Dermis blood vessel endothelial cell (primary cell): ENCODE measurements at regions not wholly inside any gene's neighbourhood (a gene's known extent, or its start where the extent isn't known, plus 50 kb on each side); places are given as distances from the start of the nearest gene placed in this dataset.
"Not testable (repeated sequence)": the region's sequence is repeated elsewhere in the genome, so short reads cannot be mapped to it uniquely, and the experiment has no call there.

Experiments
- DNase-seq: peaks from one replicate; pipeline ENCODE4 v3.0.0; 2010

- DNase-seq: no peak
These were observed 53.5 kb downstream of the FSCB start for GRCh38 chr14:44453433-44454171.

DNA sequence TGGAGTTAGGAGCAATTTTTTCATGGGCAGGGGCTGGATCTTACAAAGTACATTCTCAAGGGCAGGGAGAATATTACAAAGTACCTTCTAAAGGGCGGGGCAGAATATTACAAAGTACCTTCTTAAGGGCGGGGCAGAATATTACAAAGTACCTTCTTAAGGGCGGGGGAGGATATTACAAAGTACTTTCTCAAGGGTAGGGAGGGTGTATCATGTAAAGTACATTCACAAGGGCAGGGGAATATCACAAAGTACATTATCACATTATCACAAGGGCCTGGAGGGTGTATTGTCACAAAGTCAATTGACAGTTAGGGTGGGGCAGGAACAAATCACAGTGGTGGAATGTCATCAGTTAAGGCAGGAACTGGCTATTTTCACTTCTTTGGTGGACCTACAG, 56.9 kb downstream of the FSCB start:
- DNase-seq: not testable (repeated sequence)

DNA sequence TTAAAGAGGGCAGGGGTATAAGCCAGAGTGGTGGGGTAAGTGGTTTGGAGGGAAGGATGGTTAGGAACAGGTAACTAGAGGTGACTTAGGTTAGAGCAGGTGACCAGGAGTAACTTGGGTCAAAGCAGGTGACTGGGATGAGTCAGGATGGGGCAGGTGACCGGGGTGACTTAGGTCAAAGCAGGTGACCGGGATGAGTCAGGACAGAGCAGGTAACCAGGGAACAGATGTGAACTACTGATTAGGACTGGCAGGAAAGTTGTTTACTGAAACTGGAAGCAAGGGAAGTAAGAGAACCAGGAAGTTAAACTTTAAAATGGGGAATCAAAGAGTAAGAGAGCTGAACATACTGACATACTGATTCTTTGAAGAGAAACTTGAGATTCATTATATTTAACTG, 57.4 kb downstream of the FSCB start:
- DNase-seq: no peak

- DNase-seq: no peak
These were observed 58.1 kb downstream of the FSCB start for GRCh38 chr14:44448951-44449358.

DNA sequence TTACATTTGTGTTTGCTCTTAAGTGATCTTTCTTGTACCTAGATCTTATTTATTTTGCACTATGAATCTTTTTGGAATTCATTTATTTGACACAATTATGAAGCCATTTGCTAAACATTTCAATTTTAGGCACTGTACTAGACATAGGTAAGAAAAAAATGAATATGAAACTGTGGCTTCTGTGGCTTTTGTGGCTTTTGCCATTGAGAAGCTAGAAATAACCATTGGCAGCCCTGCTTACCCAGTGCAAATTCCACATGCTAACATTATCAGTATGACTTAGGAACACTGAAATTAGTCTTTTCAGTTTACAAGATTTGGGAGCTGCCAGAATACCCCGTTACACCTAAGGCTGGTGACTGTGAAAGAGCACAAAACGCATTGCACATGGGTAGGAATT, 60.1 kb downstream of the FSCB start:
- no peak for DNase-seq

DNA sequence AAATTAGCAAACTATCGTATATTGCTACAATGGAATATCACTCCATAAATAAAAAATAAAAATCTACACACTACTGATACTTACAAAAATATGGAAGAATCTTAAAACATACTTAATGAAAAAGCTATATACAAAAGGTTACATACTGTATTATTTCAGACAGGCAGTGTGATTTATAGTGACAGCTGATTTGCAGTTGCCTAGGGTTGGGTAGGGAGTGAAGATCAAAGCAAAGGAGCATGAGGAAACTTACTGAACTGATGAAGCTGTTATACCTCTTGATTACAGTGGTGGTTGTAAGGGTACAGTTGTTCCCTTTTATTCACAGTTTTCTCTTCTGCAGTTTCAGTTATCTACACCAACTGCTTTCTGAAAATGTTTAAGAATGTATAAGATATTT, 62.6 kb downstream of the FSCB start:
- DNase-seq: no peak

DNA sequence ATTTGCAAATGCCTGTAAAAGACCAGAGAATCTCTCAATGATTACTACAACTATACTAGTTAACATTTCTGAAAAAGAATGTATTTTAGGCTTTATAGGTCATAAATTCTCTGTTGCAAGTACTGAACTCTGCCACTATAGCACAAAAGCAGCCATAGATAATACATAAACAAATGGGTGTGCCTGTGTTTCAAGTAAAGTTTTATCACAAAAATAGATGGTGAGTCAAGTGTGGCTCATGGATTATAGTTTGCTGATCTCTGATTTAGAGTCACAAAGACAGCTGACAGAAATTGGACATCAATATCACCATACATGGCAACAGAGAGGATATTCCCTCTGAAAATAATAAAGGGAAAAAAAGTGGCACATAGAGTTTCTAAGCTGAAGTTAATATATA, 68.1 kb downstream of the FSCB start:
- DNase-seq: no peak

DNA sequence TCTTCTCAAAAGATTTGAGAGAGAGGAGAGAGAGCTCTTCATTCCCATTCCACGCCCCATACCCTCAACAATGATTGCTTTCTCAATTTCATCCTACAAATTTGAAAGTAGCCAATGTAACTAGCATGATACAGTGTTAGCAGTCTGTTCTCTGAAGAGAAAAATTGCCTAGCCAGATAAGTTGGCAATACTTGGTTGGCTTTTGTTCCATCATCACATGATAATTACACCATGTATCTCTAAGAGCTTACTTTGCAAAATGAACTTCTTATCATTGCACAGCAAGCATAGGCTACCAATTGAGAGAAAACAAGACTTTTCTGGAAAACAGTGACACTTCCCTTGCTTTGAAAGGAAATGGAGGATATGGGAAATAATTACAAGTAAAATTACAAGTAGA, 68.9 kb downstream of the FSCB start:
- DNase-seq: no peak

GRCh38 chr14:44436458-44436857, 70.6 kb downstream of the FSCB start:
- DNase-seq: no peak

- DNase-seq: no peak
These were observed 78.7 kb downstream of the FSCB start for GRCh38 chr14:44428231-44428945.

DNA sequence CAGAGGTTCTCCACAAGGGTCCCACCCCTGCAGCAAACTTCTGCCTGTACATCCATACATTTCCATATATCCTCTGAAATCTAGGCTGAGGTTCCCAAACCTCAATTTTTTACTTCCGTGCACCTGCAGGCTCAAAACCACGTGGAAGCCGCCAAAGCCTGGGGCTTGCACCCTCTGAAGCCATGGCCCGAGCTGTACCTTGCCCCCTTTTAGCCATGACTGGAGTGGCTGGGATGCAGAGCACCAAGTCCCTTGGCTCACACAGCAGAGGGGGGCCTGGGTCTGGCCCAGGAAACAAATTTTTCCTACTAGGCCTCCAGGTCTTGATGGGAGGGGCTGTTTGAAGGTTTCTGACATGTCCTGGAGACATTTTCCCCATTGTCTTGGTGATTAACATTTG, 84.4 kb downstream of the FSCB start:
- DNase-seq: no peak

DNA sequence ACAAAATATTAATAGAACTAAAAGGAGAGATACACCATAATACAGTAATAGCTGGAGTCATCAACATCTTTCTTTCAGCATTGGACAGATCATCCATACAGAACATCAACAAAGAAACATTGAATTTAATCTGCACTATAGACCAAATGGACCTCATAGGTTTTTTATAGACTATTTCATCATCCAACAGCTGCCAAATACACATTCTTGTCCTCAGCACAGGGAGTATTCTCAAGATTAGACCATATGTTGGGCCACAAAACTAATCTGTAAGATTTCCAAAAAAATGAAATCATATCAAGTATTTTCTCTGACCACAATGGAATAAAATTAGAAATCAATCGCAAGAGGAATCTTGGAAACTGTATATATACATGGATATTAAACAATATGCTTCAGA, 86.9 kb downstream of the FSCB start:
- DNase-seq: no peak

GRCh38 chr14:44418856-44419255, 88.2 kb downstream of the FSCB start:
- DNase-seq: no peak

GRCh38 chr14:44417809-44418208, 89.3 kb downstream of the FSCB start:
- DNase-seq: no peak

DNA sequence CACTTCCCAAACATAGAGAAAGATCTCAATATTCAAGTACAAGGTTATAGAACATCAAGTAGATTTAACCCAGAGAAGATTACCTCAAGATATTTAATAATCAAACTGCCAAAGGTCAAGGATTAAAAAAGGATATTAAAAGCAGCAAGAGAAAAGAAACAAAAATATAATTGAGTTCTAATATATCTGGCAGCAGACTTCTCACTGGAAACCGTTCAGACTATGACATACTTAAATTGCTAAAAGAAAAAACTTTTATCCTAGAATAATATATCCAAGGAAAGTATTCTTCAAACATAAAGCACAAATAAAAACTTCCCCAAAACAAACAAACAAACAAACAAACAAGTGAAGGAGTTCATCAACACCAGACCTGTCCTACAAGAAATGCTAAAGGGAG, 92.4 kb downstream of the FSCB start:
- DNase-seq: no peak

DNA sequence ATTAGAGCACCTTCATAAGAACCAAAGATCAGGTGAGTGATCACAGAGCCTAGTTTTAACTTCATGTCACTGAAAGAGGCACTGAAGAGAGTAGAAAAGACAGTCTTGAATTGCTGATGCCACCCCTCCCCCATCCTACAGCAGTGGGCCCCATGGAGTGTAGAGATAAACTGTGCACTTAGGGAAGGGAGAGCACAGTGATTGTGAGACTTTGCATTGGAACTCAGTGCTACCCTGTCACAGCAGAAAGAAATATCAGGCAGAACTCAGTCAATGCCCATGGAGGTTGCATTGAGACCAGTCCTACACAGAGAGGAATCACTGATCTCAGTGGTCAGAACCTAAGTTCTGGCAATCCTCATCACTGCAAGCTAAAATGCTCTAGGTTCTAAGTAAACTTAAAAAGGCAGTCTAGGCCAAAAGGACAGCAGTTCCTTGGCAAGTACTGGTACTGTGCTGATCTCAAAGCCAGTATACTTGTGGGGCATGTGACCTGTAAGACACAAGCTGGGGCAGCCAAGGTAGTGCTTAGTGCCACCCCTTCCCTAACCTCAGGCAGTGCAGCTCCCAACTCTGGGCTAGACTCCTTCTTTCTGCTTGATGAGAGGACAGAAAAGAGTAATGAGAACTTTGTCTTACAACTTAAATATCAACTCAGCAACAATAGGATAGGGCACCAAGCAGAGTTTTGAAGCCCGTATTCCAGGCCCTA, 94.1 kb downstream of the FSCB start:
- no peak for DNase-seq

DNA sequence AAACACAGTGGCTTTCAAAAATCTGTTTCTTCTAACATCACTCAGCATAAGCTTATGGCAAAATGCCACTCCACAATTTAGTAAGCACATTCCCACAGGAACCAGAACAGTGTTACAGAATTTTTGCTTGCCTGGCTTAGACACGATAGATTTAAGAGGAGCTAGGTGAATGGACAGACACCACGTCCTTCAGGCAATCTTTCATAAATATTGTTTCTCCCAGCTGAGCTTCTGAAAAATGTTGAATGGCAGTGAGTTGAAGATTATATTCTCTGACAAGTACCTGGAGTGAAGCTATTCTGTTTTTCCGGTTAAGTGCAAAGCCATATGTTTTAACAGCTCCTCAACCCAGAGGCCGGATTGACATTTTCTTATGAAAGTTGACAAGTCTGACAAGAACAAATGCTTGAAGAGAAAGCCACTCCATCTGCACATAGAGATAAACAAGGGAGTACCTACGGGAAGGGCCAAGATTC, 102.0 kb downstream of the FSCB start:
- no peak for DNase-seq

DNA sequence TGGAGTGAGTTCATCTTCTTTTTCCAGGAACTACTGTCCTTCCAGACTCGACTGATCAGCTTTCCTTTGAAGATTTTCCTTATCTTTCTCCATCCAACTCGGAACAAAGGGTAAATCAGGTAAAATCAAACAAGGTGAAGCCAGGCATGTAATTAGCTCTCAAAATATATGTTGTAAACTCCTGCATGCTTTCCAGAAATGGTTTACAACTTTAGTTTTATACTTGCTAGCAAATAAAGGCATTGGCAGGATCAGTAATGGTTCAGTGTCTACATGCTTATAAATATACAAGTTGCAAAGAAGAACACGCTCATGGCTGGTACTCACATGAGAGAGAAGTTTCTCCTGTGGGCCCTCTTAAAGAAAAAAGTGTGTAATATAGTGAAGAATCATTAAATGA, 102.5 kb downstream of the FSCB start:
- DNase-seq: no peak

DNA sequence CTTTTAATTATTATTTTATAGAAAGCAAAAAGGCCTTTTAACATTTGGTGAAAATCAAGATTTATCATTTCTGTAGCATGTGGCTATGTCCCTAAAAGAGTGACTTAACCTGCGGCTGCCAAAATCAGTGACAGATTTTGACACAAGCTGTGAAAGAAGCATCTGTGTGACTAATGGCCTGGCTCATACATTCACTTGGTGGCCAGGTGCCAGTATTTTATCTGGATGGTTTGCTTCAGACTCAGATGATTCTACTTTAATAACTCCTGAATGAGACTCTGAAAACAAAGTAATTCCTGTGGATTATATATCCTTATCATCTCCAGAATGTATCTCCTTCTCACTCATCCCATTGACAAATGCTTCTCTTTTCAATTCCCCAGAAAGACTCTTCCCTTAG, 103.0 kb downstream of the FSCB start:
- DNase-seq: no peak

- DNase-seq: no peak
These were observed 103.9 kb downstream of the FSCB start for GRCh38 chr14:44403193-44403592.

- DNase-seq: no peak
These were observed 110.9 kb downstream of the FSCB start for GRCh38 chr14:44396226-44396625.

DNA sequence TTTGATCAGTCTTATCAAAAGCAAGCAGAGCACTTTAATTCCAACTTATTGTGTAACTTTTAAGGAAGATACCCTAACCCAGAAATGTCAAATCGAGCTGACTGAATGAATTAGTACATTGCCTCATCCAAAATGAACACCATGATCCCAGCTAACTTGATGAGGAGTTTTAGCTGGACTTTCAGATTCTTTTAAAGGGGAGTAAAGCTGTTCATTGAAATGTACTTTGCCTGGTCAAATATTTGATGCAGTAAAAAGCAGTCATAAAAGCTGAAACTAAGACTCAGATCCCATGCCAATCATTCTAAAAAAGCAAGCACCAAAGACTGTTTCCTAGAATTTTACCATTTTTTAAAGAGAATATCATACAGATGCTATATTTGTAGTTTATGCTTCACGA, 114.1 kb downstream of the FSCB start:
- DNase-seq: no peak

GRCh38 chr14:44388306-44388705, 118.8 kb downstream of the FSCB start:
- DNase-seq: no peak

DNA sequence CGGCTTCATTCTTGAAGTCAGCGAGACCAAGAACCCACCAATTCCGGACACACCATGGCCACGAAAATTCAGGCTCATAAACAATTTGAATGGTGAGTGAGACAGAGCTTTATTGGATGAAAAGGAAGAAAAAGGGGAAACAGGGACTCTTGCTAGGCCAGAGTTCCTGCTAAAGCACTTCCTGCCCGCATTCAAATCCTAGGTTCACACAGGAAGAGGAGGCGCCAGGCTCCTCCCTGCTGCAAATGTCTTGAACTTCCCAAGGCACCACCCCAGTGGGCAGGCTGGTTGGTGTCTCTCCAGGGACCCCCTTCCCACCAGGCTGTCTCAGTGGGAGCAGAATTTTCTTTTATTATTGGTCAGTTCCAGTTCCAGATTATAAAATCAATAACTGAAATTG, 121.2 kb downstream of the FSCB start:
- no peak for DNase-seq
